GM10266 (cell line): ENCODE measurements at regions not wholly inside any gene's neighbourhood (a gene's known extent, or its start where the extent isn't known, plus 50 kb on each side); places are given as distances from the start of the nearest gene placed in this dataset.

Source experiments
- DNase-seq: peaks from one replicate; pipeline ENCODE4 v3.0.0; 2012; ENCODE audit errors: extremely low spot score
- TF ChIP-seq, protein P1 (sequence below): IDR thresholded peaks from 2 replicates; pipeline ENCODE4 v1.5.1; 2012; ENCODE audit warnings: mild to moderate bottlenecking, low read depth; ENCODE audit not compliant: control insufficient read depth, insufficient read depth; ENCODE audit errors: missing control alignments

DNA sequence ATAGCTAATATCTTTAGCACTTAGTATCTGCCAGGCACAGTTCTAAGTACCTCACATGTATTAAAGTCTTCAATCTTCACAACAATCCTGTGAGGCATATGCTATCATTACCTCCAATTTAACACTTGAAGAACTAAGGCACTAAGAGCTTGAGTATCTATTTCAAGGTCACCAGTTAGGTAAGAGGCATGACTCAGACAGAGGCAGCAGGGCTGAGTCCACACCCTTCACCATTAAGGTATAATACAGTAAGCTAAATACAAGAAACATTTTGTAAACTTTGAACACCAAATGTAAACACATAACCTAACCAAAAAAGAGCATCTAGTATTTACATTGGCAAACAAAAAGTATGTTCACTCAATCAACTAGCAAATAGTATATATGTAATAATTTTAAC, 1410.9 kb downstream of the PCDH18 start:
- TF ChIP-seq, protein P1, sequence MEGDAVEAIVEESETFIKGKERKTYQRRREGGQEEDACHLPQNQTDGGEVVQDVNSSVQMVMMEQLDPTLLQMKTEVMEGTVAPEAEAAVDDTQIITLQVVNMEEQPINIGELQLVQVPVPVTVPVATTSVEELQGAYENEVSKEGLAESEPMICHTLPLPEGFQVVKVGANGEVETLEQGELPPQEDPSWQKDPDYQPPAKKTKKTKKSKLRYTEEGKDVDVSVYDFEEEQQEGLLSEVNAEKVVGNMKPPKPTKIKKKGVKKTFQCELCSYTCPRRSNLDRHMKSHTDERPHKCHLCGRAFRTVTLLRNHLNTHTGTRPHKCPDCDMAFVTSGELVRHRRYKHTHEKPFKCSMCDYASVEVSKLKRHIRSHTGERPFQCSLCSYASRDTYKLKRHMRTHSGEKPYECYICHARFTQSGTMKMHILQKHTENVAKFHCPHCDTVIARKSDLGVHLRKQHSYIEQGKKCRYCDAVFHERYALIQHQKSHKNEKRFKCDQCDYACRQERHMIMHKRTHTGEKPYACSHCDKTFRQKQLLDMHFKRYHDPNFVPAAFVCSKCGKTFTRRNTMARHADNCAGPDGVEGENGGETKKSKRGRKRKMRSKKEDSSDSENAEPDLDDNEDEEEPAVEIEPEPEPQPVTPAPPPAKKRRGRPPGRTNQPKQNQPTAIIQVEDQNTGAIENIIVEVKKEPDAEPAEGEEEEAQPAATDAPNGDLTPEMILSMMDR = no peak
- DNase-seq = no peak

DNA sequence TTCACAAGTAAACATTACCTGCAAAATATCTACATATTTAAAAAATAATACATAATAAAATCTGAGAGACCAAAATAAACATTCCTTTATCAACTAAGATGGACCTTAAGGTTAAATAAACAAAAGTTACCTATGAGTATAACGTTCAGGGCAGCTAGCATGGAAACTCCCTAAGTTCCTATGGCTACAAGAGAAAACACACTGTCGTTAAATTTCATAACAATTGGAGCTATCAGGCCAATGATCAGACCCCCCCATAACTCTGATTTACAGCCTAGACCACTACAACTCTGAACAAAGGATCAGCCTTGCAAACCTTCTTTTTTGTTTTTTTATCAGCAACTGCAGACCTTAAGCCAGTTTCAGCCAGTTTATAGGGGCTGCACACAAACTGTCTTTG, 1418.4 kb downstream of the PCDH18 start:
- TF ChIP-seq, protein P1 = no peak
- no peak for DNase-seq

DNA sequence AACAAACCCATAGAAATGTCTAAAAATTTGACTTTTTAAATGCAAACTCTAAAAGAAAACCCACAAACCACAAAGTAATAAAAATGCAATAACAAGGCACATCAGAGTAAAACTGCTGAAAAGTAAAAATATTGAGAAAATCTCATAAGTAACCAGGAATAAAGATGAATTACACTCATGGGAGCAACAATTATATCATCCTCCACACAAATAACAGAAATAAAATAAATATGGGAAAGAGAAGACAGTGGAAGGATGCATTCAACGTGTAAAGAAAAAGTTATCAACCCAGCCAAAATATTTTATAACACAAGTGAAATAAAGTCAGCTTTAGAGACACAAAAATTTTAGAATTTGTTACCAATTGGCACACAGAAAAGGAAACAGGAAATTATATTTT, 1420.2 kb downstream of the PCDH18 start:
- TF ChIP-seq, protein P1 = no peak

DNA sequence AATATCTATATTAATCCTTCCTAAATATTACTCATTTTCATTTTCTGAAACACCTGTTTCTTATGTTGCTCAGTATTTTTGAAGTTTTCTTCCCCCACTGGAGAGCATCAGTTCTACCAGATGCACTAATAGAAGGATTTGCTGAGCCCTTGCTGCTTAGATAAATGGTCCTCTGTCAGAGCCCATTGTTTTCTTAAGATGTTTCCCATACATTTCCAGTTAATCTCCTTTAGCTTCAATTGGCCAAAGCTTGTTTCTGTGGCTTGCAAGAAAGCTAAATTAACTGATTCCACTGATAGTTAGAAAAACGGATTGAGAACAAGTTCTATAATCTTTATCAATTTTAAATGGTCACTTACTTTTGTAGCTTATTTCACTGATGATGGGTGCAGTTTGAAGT, 1425.5 kb downstream of the PCDH18 start:
- no peak for DNase-seq
- TF ChIP-seq, protein P1 = no peak

More for the DNA sequence above, 1420.2 kb downstream of the PCDH18 start:
- DNase-seq = no peak

DNA sequence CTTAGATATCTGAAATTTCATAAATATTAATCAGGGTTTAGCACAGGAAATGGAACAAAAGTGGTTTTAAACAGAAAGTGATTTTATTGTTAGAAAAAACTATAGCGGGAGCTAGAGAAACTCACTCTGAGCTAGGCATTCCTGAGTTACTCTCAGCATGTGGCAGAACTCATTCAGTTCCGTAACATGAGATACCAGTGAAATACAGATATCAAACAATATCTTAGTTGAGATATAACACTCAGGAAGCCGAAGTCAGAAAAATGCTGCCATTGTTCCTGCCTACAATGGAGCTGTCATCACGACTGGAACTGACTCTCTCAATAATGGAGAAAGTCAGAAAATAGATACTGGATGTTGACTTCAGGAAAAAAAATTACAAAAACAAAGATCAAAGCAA, 1428.7 kb downstream of the PCDH18 start:
- TF ChIP-seq, protein P1 = no peak

DNA sequence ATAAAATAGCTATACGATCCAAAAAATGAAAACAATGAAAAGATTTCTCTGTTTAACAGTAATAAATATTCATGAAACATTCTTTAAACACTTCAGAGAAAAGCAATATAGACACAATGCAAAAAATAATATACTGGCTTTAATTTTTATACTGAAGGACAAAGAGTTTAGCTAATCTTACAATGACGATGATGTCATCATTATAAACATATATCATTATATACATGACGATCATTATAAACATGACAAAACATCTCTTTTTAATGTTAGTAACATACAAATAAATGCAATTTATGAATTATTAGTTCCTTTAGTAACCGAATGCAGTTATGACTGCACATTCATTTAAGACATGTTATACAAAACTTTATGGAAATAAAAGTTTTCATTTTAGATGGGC, 1434.6 kb downstream of the PCDH18 start:
- DNase-seq = no peak
- TF ChIP-seq, protein P1 = no peak

More for the DNA sequence above, 1428.7 kb downstream of the PCDH18 start:
- no peak for DNase-seq

DNA sequence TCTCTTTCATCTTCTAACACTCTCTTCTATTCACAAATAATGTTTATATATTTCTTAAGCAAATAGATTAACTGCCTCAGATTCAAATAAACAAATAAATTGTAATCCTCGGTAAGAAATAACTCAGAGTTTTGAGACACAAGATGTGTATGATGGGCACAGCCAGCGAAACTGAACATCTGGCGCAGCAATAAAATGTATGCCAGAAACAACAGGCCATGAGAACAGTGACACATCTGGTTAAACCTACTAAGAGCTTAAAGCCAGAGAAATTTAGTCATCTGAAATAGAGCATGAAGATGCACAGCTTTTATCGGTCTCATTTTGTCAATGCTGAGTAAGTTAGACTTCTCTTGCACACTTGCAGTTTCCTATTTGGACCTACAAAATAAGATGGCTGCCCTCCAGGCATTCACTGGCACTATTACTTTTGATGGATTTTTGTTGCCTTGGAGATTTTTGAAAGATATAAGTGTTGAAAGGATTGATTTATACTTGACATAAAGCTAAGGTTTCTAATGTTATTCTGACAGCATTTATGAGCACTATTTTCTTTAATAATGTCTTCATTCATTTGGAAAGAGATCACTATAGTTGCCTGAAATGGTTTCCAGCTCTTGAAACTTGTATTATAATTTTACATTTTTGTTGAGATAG, 1444.0 kb downstream of the PCDH18 start:
- TF ChIP-seq, protein P1 = no peak
- no peak for DNase-seq
